ENCODE measurements at regions not wholly inside any gene's neighbourhood (a gene's known extent, or its start where the extent isn't known, plus 50 kb on each side); places are given as distances from the start of the nearest gene placed in this dataset.

- FAIRE-seq (no peak), DNase-seq (ENCODE audit: insufficient read length, low spot score) (no peak)
Observed at GRCh38 chr2:240225660-240226475, 85.4 kb upstream of the OTOS start.

- FAIRE-seq (no peak), DNase-seq (ENCODE audit: insufficient read length, low spot score) (no peak)
Observed at GRCh38 chr2:240226672-240227537, 86.4 kb upstream of the OTOS start.

GRCh38 chr2:240227538-240228428, 87.3 kb upstream of the OTOS start:
- DNase-seq (ENCODE audit: insufficient read length, low spot score) (no peak), FAIRE-seq (no peak)

GRCh38 chr2:240229005-240229404, 88.5 kb upstream of the OTOS start:
- no peak for FAIRE-seq

GRCh38 chr2:240229603-240230235, 89.3 kb upstream of the OTOS start:
- DNase-seq (ENCODE audit: insufficient read length, low spot score) = no peak
- FAIRE-seq = no peak

More at GRCh38 chr2:240229005-240229404, 88.5 kb upstream of the OTOS start:
- DNase-seq (ENCODE audit: insufficient read length, low spot score) = no peak

GRCh38 chr2:240230291-240230931, 90.0 kb upstream of the OTOS start:
- DNase-seq (ENCODE audit: insufficient read length, low spot score) (no peak), FAIRE-seq (no peak)

GRCh38 chr2:240231838-240232244, 91.4 kb upstream of the OTOS start:
- no peak for DNase-seq (ENCODE audit: insufficient read length, low spot score)
- no peak for FAIRE-seq

GRCh38 chr2:240232264-240232915, 91.9 kb upstream of the OTOS start:
- DNase-seq (ENCODE audit: insufficient read length, low spot score) = no peak
- no peak for FAIRE-seq

- DNase-seq (ENCODE audit: insufficient read length, low spot score) (peak; percentile 49), FAIRE-seq (no peak)
Observed at GRCh38 chr2:240232961-240233884, 92.8 kb upstream of the OTOS start.

GRCh38 chr2:240233885-240234502, 93.5 kb upstream of the OTOS start:
- FAIRE-seq (no peak), DNase-seq (ENCODE audit: insufficient read length, low spot score) (no peak)

GRCh38 chr2:240234503-240234951, 94.1 kb upstream of the OTOS start:
- no peak for FAIRE-seq

GRCh38 chr2:240235149-240235803, 94.8 kb upstream of the OTOS start:
- no peak for FAIRE-seq
- DNase-seq (ENCODE audit: insufficient read length, low spot score) = no peak

More at GRCh38 chr2:240234503-240234951, 94.1 kb upstream of the OTOS start:
- DNase-seq (ENCODE audit: insufficient read length, low spot score) = no peak

- DNase-seq (ENCODE audit: insufficient read length, low spot score) (no peak), FAIRE-seq (no peak)
Observed at GRCh38 chr2:240235811-240236210, 95.4 kb upstream of the OTOS start.

- DNase-seq (ENCODE audit: insufficient read length, low spot score) (no peak), FAIRE-seq (no peak)
Observed at GRCh38 chr2:240236217-240237111, 96.0 kb upstream of the OTOS start.

- no peak for DNase-seq (ENCODE audit: insufficient read length, low spot score)
Observed at GRCh38 chr2:240237609-240238174, 97.2 kb upstream of the OTOS start.

GRCh38 chr2:240238201-240238600, 97.7 kb upstream of the OTOS start:
- DNase-seq (ENCODE audit: insufficient read length, low spot score) = no peak
- FAIRE-seq = no peak

More at GRCh38 chr2:240237609-240238174, 97.2 kb upstream of the OTOS start:
- FAIRE-seq = no peak
